Transverse colon (tissue), 4 donors: ENCODE measurements at regions not wholly inside any gene's neighbourhood (a gene's known extent, or its start where the extent isn't known, plus 50 kb on each side); places are given as distances from the start of the nearest gene placed in this dataset.

Source experiments
- EP300 ChIP-seq: sonication (generic); formaldehyde crosslinking; IDR thresholded peaks from one replicate; pipeline ENCODE4 v1.6.1; 2017; ENCODE audit warnings: antibody characterized with exemption, low read depth
- POLR2AphosphoS5 ChIP-seq, 3 donors: sonication (generic); formaldehyde crosslinking; IDR thresholded peaks; one replicate each; pipeline ENCODE4 v1.6.1; 2016; ENCODE audit warnings: antibody characterized with exemption in 3 of 3
- TF ChIP-seq, protein P1 (sequence below), 5 experiments: fragments of 200-600 bp in 3 of 5; fragments of 450-650 bp in 2 of 5; sonication (generic) in 3 of 5; IDR thresholded peaks; 1 replicate in 2 of 5; 2 replicates in 3 of 5; pipeline ENCODE4 v1.5.1; 2016 to 2017; ENCODE audit warnings: antibody characterized with exemption in 5 of 5, inconsistent platforms in 3 of 5, mild to moderate bottlenecking in 2 of 5, moderate library complexity in 1 of 5

DNA sequence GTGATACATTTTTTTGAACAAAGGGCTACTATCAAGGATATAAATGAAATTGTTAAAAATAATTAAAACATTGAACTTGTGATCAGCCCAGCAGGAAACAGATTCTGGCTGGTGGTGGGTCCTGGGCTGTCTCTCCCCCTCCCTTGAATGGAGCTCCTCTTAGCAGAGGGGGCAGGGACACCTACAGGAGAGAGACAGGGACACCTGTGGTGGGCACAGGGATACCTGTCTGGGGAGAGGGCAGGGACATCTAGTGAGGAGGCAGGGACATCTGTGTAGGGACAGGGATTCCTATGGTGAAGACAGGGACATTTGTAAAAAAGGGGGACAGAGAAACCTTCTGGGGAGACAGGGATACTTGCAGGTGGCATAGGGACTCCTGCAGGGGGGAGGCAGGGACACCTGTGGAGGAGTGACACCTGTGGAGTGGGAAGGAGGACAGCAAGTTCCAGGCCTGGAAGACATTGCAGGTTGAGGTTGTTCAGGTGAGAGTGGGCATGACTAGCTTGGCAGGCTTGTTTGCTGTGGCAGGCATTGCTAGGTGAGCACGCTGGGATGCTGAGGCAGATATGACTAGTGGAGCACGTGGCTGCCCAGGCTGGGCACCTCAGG, 264.2 kb downstream of the IRX2 start:
- TF ChIP-seq, protein P1, sequence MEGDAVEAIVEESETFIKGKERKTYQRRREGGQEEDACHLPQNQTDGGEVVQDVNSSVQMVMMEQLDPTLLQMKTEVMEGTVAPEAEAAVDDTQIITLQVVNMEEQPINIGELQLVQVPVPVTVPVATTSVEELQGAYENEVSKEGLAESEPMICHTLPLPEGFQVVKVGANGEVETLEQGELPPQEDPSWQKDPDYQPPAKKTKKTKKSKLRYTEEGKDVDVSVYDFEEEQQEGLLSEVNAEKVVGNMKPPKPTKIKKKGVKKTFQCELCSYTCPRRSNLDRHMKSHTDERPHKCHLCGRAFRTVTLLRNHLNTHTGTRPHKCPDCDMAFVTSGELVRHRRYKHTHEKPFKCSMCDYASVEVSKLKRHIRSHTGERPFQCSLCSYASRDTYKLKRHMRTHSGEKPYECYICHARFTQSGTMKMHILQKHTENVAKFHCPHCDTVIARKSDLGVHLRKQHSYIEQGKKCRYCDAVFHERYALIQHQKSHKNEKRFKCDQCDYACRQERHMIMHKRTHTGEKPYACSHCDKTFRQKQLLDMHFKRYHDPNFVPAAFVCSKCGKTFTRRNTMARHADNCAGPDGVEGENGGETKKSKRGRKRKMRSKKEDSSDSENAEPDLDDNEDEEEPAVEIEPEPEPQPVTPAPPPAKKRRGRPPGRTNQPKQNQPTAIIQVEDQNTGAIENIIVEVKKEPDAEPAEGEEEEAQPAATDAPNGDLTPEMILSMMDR (IDR thresholded peaks at IDR 0.05) = no peak
- TF ChIP-seq POLR2AphosphoS5 (IDR thresholded peaks at IDR 0.05) (no peak), EP300 (no peak)
